Mesenchymal stem cell (in vitro differentiated cells and primary cell): ENCODE measurements at regions not wholly inside any gene's neighbourhood (a gene's known extent, or its start where the extent isn't known, plus 50 kb on each side); places are given as distances from the start of the nearest gene placed in this dataset.
"Not testable (repeated sequence)": the region's sequence is repeated elsewhere in the genome, so short reads cannot be mapped to it uniquely, and the experiment has no call there.

Experiments used
- DNase-seq: peaks from one replicate; pipeline ENCODE4 v3.0.0-alpha.2; 2013
- H2AFZ ChIP-seq: one replicate; pipeline ENCODE4 v1.6.1; 2013; ENCODE audit warnings: low read depth, mild to moderate bottlenecking, control low read depth, inconsistent platforms, low read length, moderate library complexity
- H2AK5ac ChIP-seq: 2 replicates; pipeline ENCODE4 v1.6.1; 2013; ENCODE audit warnings: low read length, moderate library complexity, mild to moderate bottlenecking, inconsistent platforms; ENCODE audit not compliant: severe bottlenecking
- H2BK120ac ChIP-seq: one replicate; pipeline ENCODE4 v1.6.1; 2013; ENCODE audit warnings: low read depth, mild to moderate bottlenecking, inconsistent platforms, low read length, moderate library complexity
- H2BK12ac ChIP-seq, 2 experiments: one replicate each; pipeline ENCODE4 v1.6.1; 2013; ENCODE audit warnings: inconsistent platforms in 2 of 2, low read length in 2 of 2, mild to moderate bottlenecking in 2 of 2, moderate library complexity in 2 of 2, control low read depth in 1 of 2
- H2BK15ac ChIP-seq: one replicate; pipeline ENCODE4 v1.6.1; 2013; ENCODE audit warnings: mild to moderate bottlenecking, low read depth, inconsistent platforms; ENCODE audit not compliant: poor library complexity, severe bottlenecking
- H2BK5ac ChIP-seq: 2 replicates; pipeline ENCODE4 v1.6.1; 2013; ENCODE audit warnings: low read depth, mild to moderate bottlenecking, low read length, control low read depth, inconsistent platforms; ENCODE audit not compliant: poor library complexity, severe bottlenecking
- H3K14ac ChIP-seq, 2 experiments: one replicate each; pipeline ENCODE4 v1.6.1; 2013; ENCODE audit warnings: inconsistent platforms in 2 of 2, low read length in 2 of 2, control low read depth in 1 of 2, mild to moderate bottlenecking in 1 of 2, moderate library complexity in 1 of 2
- H3K18ac ChIP-seq, 2 experiments: one replicate each; pipeline ENCODE4 v1.6.1; 2013; ENCODE audit warnings: inconsistent platforms in 2 of 2, low read length in 2 of 2, control low read depth in 1 of 2, low read depth in 1 of 2, mild to moderate bottlenecking in 1 of 2
- H3K23ac ChIP-seq, 2 experiments: one replicate each; pipeline ENCODE4 v1.6.1; 2013; ENCODE audit warnings: inconsistent platforms in 2 of 2, low read length in 2 of 2, mild to moderate bottlenecking in 2 of 2, moderate library complexity in 2 of 2, control low read depth in 1 of 2
- H3K27ac ChIP-seq: 2 replicates; pipeline ENCODE4 v1.5.1; 2013; ENCODE audit warnings: mild to moderate bottlenecking, moderate library complexity, low read length, control low read depth, inconsistent platforms; ENCODE audit not compliant: poor library complexity, severe bottlenecking
- H3K27me3 ChIP-seq, 2 experiments: 2 replicates each; pipeline versions ENCODE4 v1.6.1 to v1.7.0; 2013; ENCODE audit warnings: low read length in 2 of 2, mild to moderate bottlenecking in 2 of 2, moderate library complexity in 2 of 2, control low read depth in 1 of 2, inconsistent platforms in 1 of 2; ENCODE audit not compliant: control insufficient read depth in 1 of 2, insufficient read depth in 1 of 2
- H3K36me3 ChIP-seq, 2 experiments: 2 replicates each; pipeline versions ENCODE4 v1.6.1 to v1.7.0; 2013; ENCODE audit warnings: low read length in 2 of 2, control low read depth in 1 of 2, inconsistent platforms in 1 of 2, low read depth in 1 of 2, mild to moderate bottlenecking in 1 of 2; ENCODE audit not compliant: insufficient read depth in 2 of 2, control insufficient read depth in 1 of 2
- H3K4ac ChIP-seq, 2 experiments: one replicate each; pipeline ENCODE4 v1.6.1; 2013; ENCODE audit warnings: inconsistent platforms in 2 of 2, low read length in 2 of 2, mild to moderate bottlenecking in 2 of 2, moderate library complexity in 2 of 2, control low read depth in 1 of 2, low read depth in 1 of 2
- H3K4me1 ChIP-seq: 2 replicates; pipeline ENCODE4 v1.6.1; 2013; ENCODE audit warnings: low read depth, low read length, control low read depth; ENCODE audit not compliant: control insufficient read depth, insufficient read depth
- H3K4me2 ChIP-seq: 2 replicates; pipeline ENCODE4 v1.6.1; 2013; ENCODE audit warnings: low read length, mild to moderate bottlenecking, inconsistent platforms; ENCODE audit not compliant: poor library complexity, severe bottlenecking
- H3K4me3 ChIP-seq, 2 experiments: 2 replicates each; pipeline versions ENCODE4 v1.5.1 to v1.7.0; 2013; ENCODE audit warnings: low read length in 2 of 2, mild to moderate bottlenecking in 2 of 2, control low read depth in 1 of 2, low read depth in 1 of 2; ENCODE audit not compliant: insufficient read depth in 1 of 2
- H3K79me1 ChIP-seq: replicated peaks from 2 replicates; pipeline ENCODE4 v1.6.1; 2013; ENCODE audit warnings: mild to moderate bottlenecking, control low read depth, low read length, inconsistent platforms; ENCODE audit not compliant: poor library complexity, severe bottlenecking
- H3K9ac ChIP-seq: 2 replicates; pipeline ENCODE4 v1.7.0; 2013; ENCODE audit warnings: mild to moderate bottlenecking, low read length, moderate library complexity
- H3K9me3 ChIP-seq: 2 replicates; pipeline ENCODE4 v1.7.0; 2013; ENCODE audit warnings: mild to moderate bottlenecking, low read length; ENCODE audit not compliant: control insufficient read depth
- H4K8ac ChIP-seq: one replicate; pipeline ENCODE4 v1.6.1; 2013; ENCODE audit warnings: inconsistent platforms, mild to moderate bottlenecking, low read length, moderate library complexity
- H4K91ac ChIP-seq: one replicate; pipeline ENCODE4 v1.6.1; 2013; ENCODE audit warnings: mild to moderate bottlenecking, low read length, inconsistent platforms
- WGBS: methylation state at CpG from one replicate; pipeline ENCODE4 v1.1.7; 2013; ENCODE audit warnings: mixed read lengths; 5-methylcytosine and 5-hydroxymethylcytosine counted together

DNA sequence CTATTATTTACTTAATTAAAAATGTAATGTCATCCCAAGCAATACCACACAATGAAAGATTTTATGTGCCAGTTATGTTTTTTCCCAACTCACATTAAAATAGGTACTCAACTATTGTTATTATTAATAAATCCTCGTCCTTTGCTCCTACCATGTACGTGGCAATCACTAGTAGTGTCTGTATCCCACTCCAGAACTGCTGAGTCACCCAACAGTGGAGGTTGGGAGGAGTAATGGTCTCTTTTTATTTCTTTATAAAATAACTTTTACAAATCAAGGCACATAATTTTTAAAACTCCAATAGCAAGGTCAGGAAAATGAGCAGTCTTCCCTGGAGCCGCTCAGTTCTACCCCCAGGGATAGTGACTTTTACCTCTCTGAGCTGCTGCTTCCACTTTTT lies 273.5 kb upstream of the PLPP4 start:
- H2BK5ac ChIP-seq: no peak overlapping the region
- no peak overlapping the region for H3K14ac ChIP-seq
- H2BK12ac ChIP-seq: no peak overlapping the region
- no peak overlapping the region for H2AFZ ChIP-seq
- DNase-seq: no peak
- no peak overlapping the region for H3K4me3 ChIP-seq
- no peak overlapping the region for H3K27ac ChIP-seq
- no peak overlapping the region for H3K18ac ChIP-seq
- H3K4me1 ChIP-seq: no peaks in the 10 kb centered on the region
- no peak overlapping the region for H3K9ac ChIP-seq
- no peaks in the 10 kb centered on the region for H3K9me3 ChIP-seq
- no peak overlapping the region for H3K4me2 ChIP-seq
- no peak overlapping the region for H3K23ac ChIP-seq
- no peak overlapping the region for H2BK15ac ChIP-seq
- H4K8ac ChIP-seq: no peak overlapping the region
- H3K27me3 ChIP-seq: no peaks in the 10 kb centered on the region
- no peaks in the 10 kb centered on the region for H3K79me1 ChIP-seq
- no peaks in the 10 kb centered on the region for H3K36me3 ChIP-seq
- no peak overlapping the region for H2AK5ac ChIP-seq
- WGBS: 45% methylated on average over 3 of the region's 3 CpGs
- H4K91ac ChIP-seq: no peak overlapping the region
- no peak overlapping the region for H2BK120ac ChIP-seq
- no peak overlapping the region for H3K4ac ChIP-seq

DNA sequence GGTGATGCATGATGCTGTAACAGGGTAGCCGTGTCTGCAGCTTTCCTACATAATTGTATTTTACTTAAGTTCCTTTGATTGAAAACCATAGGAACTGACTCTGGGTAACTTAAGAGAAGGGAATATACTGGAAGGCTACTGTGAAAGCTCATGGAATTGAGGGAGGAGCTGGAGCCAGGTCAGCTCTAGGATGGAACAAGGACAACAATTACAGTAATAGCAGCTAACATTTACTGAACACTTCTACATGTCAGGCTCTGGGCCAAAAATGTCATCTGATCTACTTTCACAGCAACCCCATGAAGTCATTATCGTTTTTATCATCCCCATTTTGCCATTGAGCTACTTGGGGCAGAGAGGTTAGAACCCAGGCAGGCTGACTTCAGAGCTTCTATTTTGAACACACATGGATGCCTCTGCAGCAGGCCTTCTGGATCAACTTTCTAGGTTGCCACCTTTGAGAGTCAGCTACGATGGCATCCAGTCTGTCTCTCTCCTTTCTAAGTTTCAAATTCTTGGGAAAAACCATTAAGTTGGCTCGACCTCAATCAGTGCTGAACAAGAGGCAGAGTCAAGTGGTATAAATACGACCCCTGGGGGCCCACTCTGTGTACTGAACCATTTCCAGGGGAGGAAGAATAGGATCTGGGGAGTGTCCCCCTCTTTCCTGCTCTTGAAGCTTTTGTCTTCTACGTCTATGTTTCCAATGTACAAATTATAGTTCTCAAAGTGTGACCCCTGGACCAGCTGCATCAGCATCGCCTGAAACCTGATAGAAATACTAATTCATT lies 272.3 kb upstream of the PLPP4 start:
- H3K36me3 ChIP-seq: no peaks in the 10 kb centered on the region
- WGBS: 31% methylated on average over 6 of the region's 7 CpGs

DNA sequence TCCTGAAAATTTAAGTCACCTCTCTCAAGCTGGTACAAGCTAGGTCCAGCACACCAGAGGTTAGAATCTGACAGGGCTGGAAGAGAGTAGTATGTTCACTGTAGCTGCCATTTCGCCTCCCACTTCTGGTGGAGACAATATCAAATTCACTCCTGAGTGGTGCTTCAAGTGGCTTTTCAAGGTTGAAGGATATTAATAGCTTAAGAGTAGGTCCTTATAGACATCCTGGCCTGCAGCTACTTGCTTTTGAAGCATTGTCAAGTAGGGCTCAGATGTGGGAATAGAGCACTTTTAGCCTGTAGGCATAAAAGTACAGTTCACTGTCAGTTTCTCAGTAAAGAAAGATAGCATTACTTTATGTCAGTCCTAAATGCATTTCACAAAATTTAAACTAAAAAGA lies 270.5 kb upstream of the PLPP4 start:
- no peak overlapping the region for H3K4me3 ChIP-seq
- WGBS: 56% methylated on average over 1 of the region's 1 CpG

More for the DNA sequence above, 272.3 kb upstream of the PLPP4 start:
- DNase-seq: no peak
- Histone ChIP-seq H3K9me3 (no peaks in the 10 kb centered on the region), H3K4me1 (no peaks in the 10 kb centered on the region), H3K9ac (no peak overlapping the region), H2BK5ac (no peak overlapping the region), H2BK120ac (no peak overlapping the region), H3K18ac (no peak overlapping the region), H3K27me3 (no peaks in the 10 kb centered on the region), H3K27ac (no peak overlapping the region), H3K79me1 (no peaks in the 10 kb centered on the region), H2BK12ac (no peak overlapping the region), H2AFZ (no peak overlapping the region), H4K8ac (no peak overlapping the region), H3K4me2 (no peak overlapping the region), H3K4me3 (no peak overlapping the region), H2AK5ac (no peak overlapping the region), H3K14ac (no peak overlapping the region), H4K91ac (no peak overlapping the region), H3K4ac (no peak overlapping the region), H2BK15ac (no peak overlapping the region), H3K23ac (no peak overlapping the region)

DNA sequence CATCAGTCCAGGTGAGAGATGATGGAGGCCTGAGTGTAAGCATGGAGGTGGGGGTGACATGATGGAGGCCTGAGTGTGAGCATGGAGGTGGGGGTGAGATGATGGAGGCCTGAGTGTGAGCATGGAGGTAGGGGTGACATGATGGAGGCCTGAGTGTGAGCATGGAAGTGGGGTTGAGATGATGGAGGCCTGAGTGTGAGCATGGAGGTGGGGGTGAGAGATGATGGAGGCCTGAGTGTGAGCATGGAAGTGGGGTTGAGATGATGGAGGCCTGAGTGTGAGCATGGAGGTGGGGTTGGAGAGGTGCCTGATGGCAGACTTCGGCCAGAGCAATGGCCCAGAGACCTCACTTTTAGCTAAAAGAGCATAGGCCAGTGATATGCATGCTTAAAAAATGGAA lies 269.9 kb upstream of the PLPP4 start:
- H3K14ac ChIP-seq, H3K27ac ChIP-seq, H3K27me3 ChIP-seq, H3K4me3 ChIP-seq, H2BK15ac ChIP-seq, H2AK5ac ChIP-seq, H2BK120ac ChIP-seq, H3K23ac ChIP-seq, H3K36me3 ChIP-seq, H2BK5ac ChIP-seq, H3K9ac ChIP-seq, H2AFZ ChIP-seq, H3K4me2 ChIP-seq, DNase-seq, H3K4me1 ChIP-seq, H3K18ac ChIP-seq, H3K4ac ChIP-seq, H3K9me3 ChIP-seq, H2BK12ac ChIP-seq, H4K8ac ChIP-seq, H3K79me1 ChIP-seq: not testable (repeated sequence)
- peak overlapping the region; percentile 34 for H4K91ac ChIP-seq
- 71% methylated on average over 1 of the region's 1 CpG for WGBS

More for the DNA sequence above, 270.5 kb upstream of the PLPP4 start:
- no peak overlapping the region for H2BK15ac ChIP-seq
- no peaks in the 10 kb centered on the region for H3K27me3 ChIP-seq
- H4K8ac ChIP-seq: no peak overlapping the region
- H3K9ac ChIP-seq: no peak overlapping the region
- no peaks in the 10 kb centered on the region for H3K36me3 ChIP-seq
- no peak overlapping the region for H2AFZ ChIP-seq
- H3K18ac ChIP-seq: no peak overlapping the region
- no peak overlapping the region for H2BK5ac ChIP-seq
- no peak overlapping the region for H3K27ac ChIP-seq
- H3K14ac ChIP-seq: no peak overlapping the region
- H3K23ac ChIP-seq: no peak overlapping the region
- H4K91ac ChIP-seq: no peak overlapping the region
- no peak overlapping the region for H2BK120ac ChIP-seq
- H3K4ac ChIP-seq: no peak overlapping the region
- H3K4me1 ChIP-seq: no peaks in the 10 kb centered on the region
- DNase-seq: no peak
- H2BK12ac ChIP-seq: no peak overlapping the region
- no peaks in the 10 kb centered on the region for H3K79me1 ChIP-seq
- H3K9me3 ChIP-seq: no peaks in the 10 kb centered on the region
- no peak overlapping the region for H3K4me2 ChIP-seq
- no peak overlapping the region for H2AK5ac ChIP-seq
